ENCODE measurements at regions not wholly inside any gene's neighbourhood (a gene's known extent, or its start where the extent isn't known, plus 50 kb on each side); places are given as distances from the start of the nearest gene placed in this dataset.

GRCh38 chr5:35478856-35479682 lies 138.6 kb upstream of the SPEF2 start:
- peak; percentile 8 for DNase-seq (ENCODE audit: low spot score)
- TF ChIP-seq CTCF (IDR thresholded peaks at IDR 0.05; ENCODE audit: extremely low read depth, missing control alignments): no peak

- no peak for DNase-seq (ENCODE audit: low spot score)
- no peak for TF ChIP-seq CTCF (IDR thresholded peaks at IDR 0.05; ENCODE audit: extremely low read depth, missing control alignments)
Observed at GRCh38 chr5:35477911-35478310, 139.8 kb upstream of the SPEF2 start.

GRCh38 chr5:35477321-35477720 lies 140.3 kb upstream of the SPEF2 start:
- no peak for TF ChIP-seq CTCF (IDR thresholded peaks at IDR 0.05; ENCODE audit: extremely low read depth, missing control alignments)
- DNase-seq (ENCODE audit: low spot score): no peak

GRCh38 chr5:35476797-35477196 lies 140.9 kb upstream of the SPEF2 start:
- no peak for DNase-seq (ENCODE audit: low spot score)
- no peak for TF ChIP-seq CTCF (IDR thresholded peaks at IDR 0.05; ENCODE audit: extremely low read depth, missing control alignments)

- no peak for TF ChIP-seq CTCF (IDR thresholded peaks at IDR 0.05; ENCODE audit: extremely low read depth, missing control alignments)
- no peak for DNase-seq (ENCODE audit: low spot score)
Observed at GRCh38 chr5:35476036-35476435, 141.6 kb upstream of the SPEF2 start.

GRCh38 chr5:35473589-35473988 lies 144.1 kb upstream of the SPEF2 start:
- TF ChIP-seq CTCF (IDR thresholded peaks at IDR 0.05; ENCODE audit: extremely low read depth, missing control alignments): no peak
- no peak for DNase-seq (ENCODE audit: low spot score)

GRCh38 chr5:35470866-35471265 lies 146.8 kb upstream of the SPEF2 start:
- DNase-seq (ENCODE audit: low spot score): no peak
- no peak for TF ChIP-seq CTCF (IDR thresholded peaks at IDR 0.05; ENCODE audit: extremely low read depth, missing control alignments)

Data from GM20000 (cell line).